Osteoblast (primary cell): ENCODE measurements at regions not wholly inside any gene's neighbourhood (a gene's known extent, or its start where the extent isn't known, plus 50 kb on each side); places are given as distances from the start of the nearest gene placed in this dataset.

ENCODE experiments used
- DNase-seq: peaks from one replicate; pipeline ENCODE4 v3.0.0; 2011; ENCODE audit warnings: low spot score, mixed read lengths; ENCODE audit not compliant: insufficient read length; ENCODE audit errors: missing footprints
- H2AFZ ChIP-seq: 2 replicates; pipeline ENCODE4 v1.6.0; 2011; ENCODE audit warnings: mild to moderate bottlenecking, low read length
- H3K27ac ChIP-seq: 2 replicates; pipeline ENCODE4 v1.5.1; 2011; ENCODE audit warnings: mild to moderate bottlenecking, low read depth, low read length, moderate library complexity
- H3K27me3 ChIP-seq: 2 replicates; pipeline ENCODE4 v1.6.0; 2012; ENCODE audit warnings: mild to moderate bottlenecking, control low read depth, inconsistent platforms, low read length, moderate library complexity; ENCODE audit not compliant: insufficient read depth
- H3K36me3 ChIP-seq: 2 replicates; pipeline ENCODE4 v1.5.1; 2011; ENCODE audit warnings: mild to moderate bottlenecking, low read length, control low read depth, moderate library complexity; ENCODE audit not compliant: insufficient read depth
- H3K4me1 ChIP-seq: 2 replicates; pipeline ENCODE4 v1.5.1; 2011; ENCODE audit warnings: mild to moderate bottlenecking, low read length, control low read depth, moderate library complexity; ENCODE audit not compliant: insufficient read depth
- H3K4me2 ChIP-seq: 2 replicates; pipeline ENCODE4 v1.6.0; 2011; ENCODE audit warnings: mild to moderate bottlenecking, low read length; ENCODE audit not compliant: insufficient read depth
- H3K4me3 ChIP-seq: fragments of 200-600 bp; sonication (generic); 3 replicates; pipeline ENCODE4 v1.5.1; 2012; ENCODE audit warnings: mild to moderate bottlenecking, low read length, inconsistent platforms; ENCODE audit not compliant: insufficient read depth
- H3K79me2 ChIP-seq: 2 replicates; pipeline ENCODE4 v1.6.0; 2012; ENCODE audit warnings: mild to moderate bottlenecking, low read length, control low read depth, inconsistent platforms; ENCODE audit not compliant: insufficient read depth
- H3K9me3 ChIP-seq: 2 replicates; pipeline ENCODE4 v1.5.1; 2011; ENCODE audit warnings: low read depth, low read length, control low read depth
- H4K20me1 ChIP-seq: 2 replicates; pipeline ENCODE4 v1.6.0; 2012; ENCODE audit warnings: mild to moderate bottlenecking, low read length, control low read depth; ENCODE audit not compliant: insufficient read depth
- CTCF ChIP-seq: IDR thresholded peaks from 2 replicates; pipeline ENCODE4 v1.5.1; 2011; ENCODE audit warnings: mild to moderate bottlenecking, low read depth, low read length, moderate library complexity; ENCODE audit errors: extremely low read depth

- Histone ChIP-seq H2AFZ (peak overlapping the region; percentile 83), H3K9me3 (no peaks in the 10 kb centered on the region), H3K4me3 (peak overlapping the region; percentile 66), H3K36me3 (no peaks in the 10 kb centered on the region), H3K27ac (no peak overlapping the region), H4K20me1 (no peaks in the 10 kb centered on the region), H3K4me2 (peak overlapping the region; percentile 78), H3K27me3 (peaks cover 11% of the 10 kb centered on the region), H3K4me1 (peaks cover 4% of the 10 kb centered on the region), H3K79me2 (no peaks in the 10 kb centered on the region)
- DNase-seq, result no peak
- TF ChIP-seq CTCF, result no peak
Observed at GRCh38 chr1:114218361-114219171, 64.9 kb upstream of the SYT6 start.

- Histone ChIP-seq H2AFZ (no peak overlapping the region), H3K27me3 (peaks cover 21% of the 10 kb centered on the region), H3K79me2 (no peaks in the 10 kb centered on the region), H3K4me3 (no peak overlapping the region), H3K36me3 (no peaks in the 10 kb centered on the region), H4K20me1 (no peaks in the 10 kb centered on the region), H3K4me1 (peaks cover 4% of the 10 kb centered on the region), H3K9me3 (no peaks in the 10 kb centered on the region), H3K4me2 (no peak overlapping the region), H3K27ac (no peak overlapping the region)
- no peak for DNase-seq
- no peak for TF ChIP-seq CTCF
Observed at GRCh38 chr1:114216431-114217173, 62.9 kb upstream of the SYT6 start.

GRCh38 chr1:114215436-114215835 lies 61.8 kb upstream of the SYT6 start:
- peak; percentile 10 for TF ChIP-seq CTCF
- Histone ChIP-seq H3K27ac (no peak overlapping the region), H3K4me1 (peaks cover 4% of the 10 kb centered on the region), H3K9me3 (no peaks in the 10 kb centered on the region), H3K4me2 (no peak overlapping the region), H3K27me3 (peaks cover 21% of the 10 kb centered on the region), H3K36me3 (no peaks in the 10 kb centered on the region), H4K20me1 (no peaks in the 10 kb centered on the region), H3K4me3 (no peak overlapping the region), H3K79me2 (no peaks in the 10 kb centered on the region), H2AFZ (no peak overlapping the region)
- DNase-seq, result peak; percentile 45

GRCh38 chr1:114214016-114214415 lies 60.3 kb upstream of the SYT6 start:
- TF ChIP-seq CTCF, result no peak
- H2AFZ ChIP-seq, result no peak overlapping the region
- no peak for DNase-seq
- H3K4me2 ChIP-seq, result no peak overlapping the region
- H3K79me2 ChIP-seq, result no peaks in the 10 kb centered on the region
- H3K4me1 ChIP-seq, result peaks cover 3% of the 10 kb centered on the region
- no peaks in the 10 kb centered on the region for H3K36me3 ChIP-seq
- no peaks in the 10 kb centered on the region for H3K9me3 ChIP-seq
- H3K4me3 ChIP-seq, result no peak overlapping the region
- H3K27ac ChIP-seq, result no peak overlapping the region
- H3K27me3 ChIP-seq, result peaks cover 28% of the 10 kb centered on the region
- H4K20me1 ChIP-seq, result no peaks in the 10 kb centered on the region
